UCSD-AML1 (cell line): ENCODE measurements at regions not wholly inside any gene's neighbourhood (a gene's known extent, or its start where the extent isn't known, plus 50 kb on each side); places are given as distances from the start of the nearest gene placed in this dataset.
A peak's percentile ranks its signal among the peaks of the same experiment; 100 is the strongest.

Experiments used
- DNase-seq: peaks from one replicate; lab custom pipeline; 2025; ENCODE audit not compliant: unreplicated experiment; lab: John Stamatoyannopoulos, UW

DNA sequence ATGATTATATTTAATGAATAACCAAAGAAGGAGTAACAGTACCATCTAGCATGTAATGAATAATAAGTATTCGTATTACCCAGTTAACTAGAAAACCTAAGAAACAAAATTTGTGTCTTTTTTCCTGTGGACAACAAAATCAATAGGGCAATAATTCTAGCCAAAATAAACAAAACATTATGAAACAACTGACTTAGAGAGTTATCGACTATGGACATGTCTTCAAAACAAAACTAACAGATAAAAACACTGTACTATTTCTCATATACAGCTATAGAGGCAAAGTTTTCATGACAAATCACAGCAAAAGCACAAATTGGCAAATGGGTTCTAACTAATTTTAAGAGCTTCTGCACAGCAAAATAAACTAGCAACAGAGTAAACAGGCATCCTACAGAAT is 224.1 kb downstream of the ALX1 start:
- no peak for DNase-seq

- no peak for DNase-seq
Measured at GRCh38 chr12:85504624-85505023, 224.6 kb downstream of the ALX1 start.

DNA sequence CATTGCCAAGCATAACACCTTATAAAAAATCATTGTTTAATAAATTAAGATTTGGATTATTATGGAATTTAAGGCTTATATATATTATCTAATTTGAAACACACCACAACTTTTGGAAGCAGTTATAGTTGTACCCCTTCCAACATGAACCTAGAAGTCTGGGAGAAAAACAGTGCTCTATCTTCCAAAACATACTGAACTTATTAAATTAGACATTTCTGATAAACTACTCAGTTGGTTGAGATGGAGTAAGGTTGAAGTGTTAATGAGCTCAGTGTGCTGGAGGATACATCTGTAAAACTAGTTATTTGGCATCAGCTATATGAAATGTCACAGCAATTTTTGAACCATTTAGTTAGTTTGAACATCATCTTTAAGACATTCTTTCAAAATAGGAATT is 227.4 kb downstream of the ALX1 start:
- DNase-seq: no peak

DNA sequence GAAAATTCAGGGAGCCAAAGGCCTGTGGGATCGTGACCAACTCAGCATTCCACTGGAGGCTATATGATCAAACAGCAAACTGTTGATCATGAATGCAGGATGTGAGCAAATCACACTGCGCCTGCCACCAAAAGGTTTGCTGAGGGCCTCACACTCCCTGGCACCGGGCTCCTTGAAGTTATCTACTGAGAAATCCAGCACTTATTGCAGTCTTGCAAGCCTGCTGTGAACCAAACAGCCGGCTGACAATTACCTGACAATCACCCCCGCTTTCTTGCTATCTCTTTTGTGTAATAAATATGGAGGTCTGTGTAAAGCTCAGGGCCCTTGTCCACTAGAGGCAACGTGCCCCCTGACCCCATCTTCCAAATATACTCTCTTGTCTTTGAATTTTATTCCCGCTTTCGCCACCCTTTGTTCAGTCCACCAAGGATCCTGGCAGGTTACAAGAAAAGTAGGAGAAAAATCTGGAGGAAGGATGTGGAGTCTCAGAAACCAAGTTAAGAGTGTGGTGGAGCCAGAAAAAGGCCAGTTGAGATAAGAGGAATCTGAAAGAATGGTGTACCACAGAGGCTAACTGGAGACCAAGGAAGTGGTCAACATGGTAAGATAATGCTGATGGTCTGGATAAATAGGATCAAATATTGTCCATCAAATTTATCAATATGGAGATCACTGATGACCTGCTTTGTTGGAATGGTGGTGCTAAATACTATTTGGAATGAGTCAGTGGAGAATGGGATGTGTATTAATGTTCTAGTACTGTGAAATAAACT is 229.2 kb downstream of the ALX1 start:
- DNase-seq: no peak

DNA sequence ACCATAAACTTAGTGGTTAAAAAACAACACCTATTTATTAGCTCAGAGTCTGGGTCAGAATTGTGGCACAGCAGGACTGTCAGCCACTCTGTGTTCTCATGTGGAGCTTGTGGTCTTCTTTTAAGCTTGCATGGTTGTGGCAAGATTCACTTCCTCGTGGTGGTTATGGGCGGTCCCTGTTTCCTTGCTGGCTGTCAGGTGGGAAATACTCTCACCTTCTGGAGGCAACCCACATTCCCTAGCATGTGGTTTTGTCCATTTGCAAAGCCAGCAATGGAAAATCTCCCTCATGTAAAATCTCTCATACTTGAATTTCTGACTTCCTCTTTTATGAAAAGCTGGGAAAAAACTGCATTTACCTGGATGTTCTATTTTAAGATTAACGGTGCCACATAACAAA is 229.8 kb downstream of the ALX1 start:
- DNase-seq: peak; percentile 8

DNA sequence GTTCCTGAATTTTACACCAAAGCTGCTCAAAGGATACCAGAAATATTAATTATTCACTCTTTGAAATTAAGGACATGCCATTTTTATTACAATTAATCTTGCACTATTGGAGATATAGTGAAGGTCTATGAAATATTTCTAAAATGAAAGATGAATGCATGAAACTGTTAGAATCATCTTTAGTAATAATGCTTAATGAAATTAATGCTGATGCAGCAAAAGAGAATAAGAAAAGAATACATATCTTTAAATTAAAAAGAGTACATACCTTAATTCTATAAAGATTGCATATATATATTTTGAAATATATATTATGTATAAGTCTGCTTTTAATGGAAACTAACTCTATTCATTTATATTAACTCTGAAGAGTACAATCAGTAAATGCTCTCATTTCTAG is 236.0 kb downstream of the ALX1 start:
- DNase-seq: no peak

- DNase-seq: no peak
Measured at GRCh38 chr12:85516667-85517325, 236.8 kb downstream of the ALX1 start.

GRCh38 chr12:85519163-85519562 is 239.1 kb downstream of the ALX1 start:
- no peak for DNase-seq

DNA sequence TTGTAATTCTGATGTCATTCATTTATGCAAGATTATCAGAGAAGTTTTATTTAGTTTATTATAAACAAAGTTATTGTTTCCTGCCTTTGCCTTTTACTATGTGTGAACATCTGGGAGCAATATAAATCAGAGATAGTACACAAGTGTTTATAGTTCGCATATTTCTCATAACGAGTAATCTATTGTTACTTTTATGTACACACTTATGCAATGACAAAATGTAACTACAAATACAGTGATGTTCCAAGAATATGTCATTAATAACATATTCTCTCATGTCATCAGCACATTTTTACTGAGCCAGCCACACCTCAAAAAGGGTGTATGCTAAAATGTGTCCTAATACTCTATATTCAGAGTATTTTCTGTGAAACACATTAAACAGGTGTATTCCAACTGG is 243.2 kb downstream of the ALX1 start:
- DNase-seq: no peak

DNA sequence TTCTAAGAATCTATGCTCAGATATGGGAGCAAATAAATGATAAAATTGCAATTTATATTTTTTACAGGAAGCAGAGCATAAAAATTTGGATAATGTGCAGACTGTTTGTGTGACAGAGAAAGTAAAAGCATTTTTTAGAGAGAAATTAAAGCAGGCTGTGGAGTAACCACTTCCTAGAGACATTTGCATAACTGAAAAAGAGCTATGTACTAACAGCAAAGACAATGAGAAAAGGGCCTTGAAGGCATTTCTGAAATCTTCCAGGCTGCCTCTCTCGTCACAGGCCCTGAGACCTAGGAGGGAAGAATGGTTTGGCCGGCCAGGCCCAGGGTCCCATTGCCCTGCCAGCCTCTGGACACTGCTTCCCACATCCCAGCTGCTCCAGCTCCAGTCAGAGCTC is 247.2 kb downstream of the ALX1 start:
- peak; percentile 5 for DNase-seq

DNA sequence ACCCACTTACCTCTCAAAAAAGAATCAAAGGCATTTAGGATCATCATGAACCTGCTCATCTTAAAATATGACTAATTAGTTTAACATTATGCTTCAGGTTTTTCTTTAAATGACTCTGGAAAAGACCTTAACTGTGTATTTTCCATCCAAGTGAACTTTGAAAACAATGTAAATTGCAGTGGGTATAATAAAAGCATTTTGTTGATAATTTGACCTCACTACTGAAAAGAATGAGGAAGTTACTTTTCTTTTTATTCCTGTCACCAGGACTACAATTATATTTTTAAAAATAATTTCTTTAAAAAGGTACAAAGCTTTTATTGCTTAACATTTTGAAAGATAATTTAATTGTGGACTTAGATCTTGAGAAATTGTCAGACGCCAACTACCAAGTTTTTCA is 249.9 kb downstream of the ALX1 start:
- no peak for DNase-seq

DNA sequence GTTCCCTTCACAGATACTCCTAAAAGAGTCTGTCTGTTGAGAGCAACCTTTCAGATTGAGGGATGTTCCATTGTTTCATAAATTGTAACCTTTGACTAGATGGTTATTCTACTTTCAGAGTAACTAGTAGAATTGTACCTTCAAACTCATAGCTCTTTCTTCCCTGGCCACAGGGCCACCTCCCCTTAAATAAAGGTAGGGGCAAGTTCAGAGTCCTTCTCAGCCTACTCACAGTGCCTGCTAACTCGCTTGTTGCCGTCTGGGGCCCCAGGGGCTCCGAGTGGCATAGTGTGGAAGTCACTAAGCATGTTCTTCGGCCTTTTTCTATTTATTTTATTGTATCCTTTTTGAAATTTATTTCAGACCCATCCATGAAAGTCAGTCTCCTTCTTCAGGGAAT is 250.4 kb downstream of the ALX1 start:
- DNase-seq: no peak

GRCh38 chr12:85531341-85531740 is 251.3 kb downstream of the ALX1 start:
- no peak for DNase-seq

- DNase-seq: no peak
Measured at GRCh38 chr12:85549640-85550039, 269.6 kb downstream of the ALX1 start.

GRCh38 chr12:85550924-85551323 is 270.9 kb downstream of the ALX1 start:
- no peak for DNase-seq

GRCh38 chr12:85552461-85552860 is 272.4 kb downstream of the ALX1 start:
- no peak for DNase-seq

DNA sequence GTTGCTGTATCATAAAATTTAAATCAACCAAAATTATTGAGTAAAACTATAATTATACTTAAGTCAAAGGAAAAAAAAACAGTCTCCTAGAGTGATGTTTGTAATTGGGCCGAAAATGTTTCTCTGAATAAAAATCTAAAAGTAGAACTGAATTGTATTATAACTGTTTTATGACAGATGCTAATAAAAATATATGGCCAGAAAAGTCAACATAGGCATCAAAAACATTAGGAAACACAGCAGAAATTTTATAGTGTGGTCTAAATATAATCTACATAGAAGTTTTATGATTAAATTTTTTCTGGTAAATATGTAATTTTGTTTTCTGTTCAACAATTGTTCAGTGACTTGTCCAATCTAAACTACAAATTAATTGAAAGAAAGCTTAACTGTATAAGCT is 277.8 kb downstream of the ALX1 start:
- DNase-seq: no peak

- DNase-seq: no peak
Measured at GRCh38 chr12:85558684-85559083, 277.5 kb downstream of the RASSF9 start.

DNA sequence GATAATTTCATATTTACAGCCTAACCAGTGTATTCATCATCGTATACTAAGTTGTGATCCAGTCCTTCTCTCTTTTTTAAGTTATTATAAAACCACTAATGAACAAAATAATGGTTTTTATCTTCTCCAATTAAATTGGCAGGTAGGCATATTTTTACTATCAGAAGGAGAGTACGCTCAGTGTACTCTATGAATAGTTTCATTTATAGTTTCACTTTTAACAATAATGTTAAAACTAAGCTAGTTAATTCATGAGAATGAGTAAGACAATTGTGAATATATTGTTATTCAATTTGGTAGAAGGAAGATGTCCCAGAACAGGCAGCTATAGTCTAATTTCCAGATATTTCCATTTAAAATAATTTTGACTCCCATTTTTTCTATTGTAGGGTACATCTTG is 277.1 kb downstream of the RASSF9 start:
- no peak for DNase-seq

- no peak for DNase-seq
Measured at GRCh38 chr12:85559536-85559935, 276.7 kb downstream of the RASSF9 start.

- DNase-seq: no peak
Measured at GRCh38 chr12:85562765-85563164, 273.4 kb downstream of the RASSF9 start.

- DNase-seq: no peak
Measured at GRCh38 chr12:85564786-85565185, 271.4 kb downstream of the RASSF9 start.
